HG03558 (cell line): ENCODE measurements at regions not wholly inside any gene's neighbourhood (a gene's known extent, or its start where the extent isn't known, plus 50 kb on each side); places are given as distances from the start of the nearest gene placed in this dataset.

Source experiments
- ATAC-seq: cut with Tn5 transposase; IDR thresholded peaks from one replicate; pipeline ENCODE4 v1.9.1; 2021; ENCODE audit warnings: moderate number of reproducible peaks; ENCODE audit not compliant: unreplicated experiment; ENCODE audit errors: extremely low read depth

DNA sequence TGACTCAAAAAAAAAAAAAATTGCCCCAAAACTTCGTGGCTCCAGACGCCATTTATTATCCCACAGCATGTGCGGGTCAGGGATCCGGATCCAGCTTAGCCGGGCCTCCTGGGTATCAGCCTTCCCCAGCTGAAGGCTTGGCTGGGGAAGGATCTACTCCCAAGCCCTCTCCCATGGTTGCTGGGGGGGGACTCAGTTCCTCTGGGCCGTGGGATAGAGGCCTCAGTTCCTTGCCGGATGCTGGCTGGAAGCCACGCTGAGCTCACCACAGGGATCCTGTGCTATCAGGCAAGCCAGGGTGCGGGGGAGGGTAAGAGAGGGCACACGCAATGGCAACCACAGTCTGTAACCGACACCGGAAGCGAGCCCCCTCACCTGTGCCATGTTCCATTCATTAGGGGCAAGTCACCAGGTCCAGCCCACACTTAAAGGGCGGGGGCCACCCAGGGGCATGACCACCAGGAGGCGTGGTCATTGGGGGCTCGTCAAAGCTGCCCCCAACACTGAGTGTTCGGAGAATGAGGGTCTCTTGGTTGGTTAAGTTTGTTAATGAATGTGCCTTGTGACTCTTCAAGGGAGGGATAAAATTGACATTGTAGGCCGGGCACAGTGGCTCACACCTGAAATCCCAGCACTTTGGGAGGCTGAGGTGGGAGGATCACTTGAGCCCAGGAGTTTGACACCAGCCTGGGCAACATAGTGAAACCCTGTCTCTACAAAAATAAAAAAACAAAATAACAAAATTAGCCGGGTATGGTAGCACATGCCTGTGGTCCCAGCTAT is 210.0 kb upstream of the GSE1 start:
- no peak for ATAC-seq

DNA sequence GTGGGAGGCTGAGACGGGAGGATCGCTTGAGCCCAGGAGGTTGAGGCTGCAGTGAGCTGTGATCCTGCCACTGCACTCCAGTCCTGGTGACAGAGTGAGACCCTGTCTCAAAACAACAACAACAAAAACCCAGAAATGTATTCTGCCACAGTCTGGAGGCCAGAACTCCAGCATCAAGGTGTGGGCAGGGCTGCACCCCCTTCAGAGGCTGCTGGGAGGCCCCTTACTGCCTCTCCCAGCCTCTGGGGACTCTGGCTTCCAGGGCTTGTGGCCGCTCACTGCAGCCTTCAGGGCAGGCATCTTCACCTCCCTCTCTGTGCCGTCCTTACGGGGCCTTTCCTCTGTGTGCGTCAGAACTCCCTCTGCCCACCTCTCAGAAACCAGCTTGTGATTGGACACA is 209.4 kb upstream of the GSE1 start:
- no peak for ATAC-seq

DNA sequence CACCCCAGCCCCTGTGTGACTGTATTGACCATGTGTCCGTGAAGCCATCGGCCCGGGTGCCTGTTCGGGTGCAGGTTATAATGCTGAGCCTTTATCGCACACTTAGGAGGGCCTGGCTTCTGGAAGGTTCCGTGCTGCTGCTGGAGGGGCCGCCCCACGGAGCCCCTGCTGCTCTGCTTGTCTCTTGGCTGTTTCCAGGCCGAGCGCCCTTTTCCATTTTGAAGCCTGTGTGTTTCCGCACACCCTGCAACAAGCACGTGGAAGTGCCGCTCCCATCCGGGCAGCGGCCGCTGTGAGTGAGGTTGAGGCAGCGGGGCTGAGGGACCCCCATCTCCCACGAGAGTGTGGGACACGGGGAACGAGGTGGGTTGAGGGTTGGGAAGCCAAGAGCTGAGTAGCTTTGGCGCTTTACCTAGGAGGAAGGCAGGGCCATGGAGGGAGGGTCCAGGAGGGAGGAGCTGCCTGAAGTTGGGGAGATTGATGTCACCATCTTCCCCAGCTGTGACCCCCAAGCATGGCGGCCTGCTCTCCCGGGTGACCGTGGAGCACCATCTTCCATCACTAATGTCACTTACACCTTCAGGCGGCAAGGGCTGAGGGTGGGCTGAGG is 200.1 kb upstream of the GSE1 start:
- no peak for ATAC-seq

DNA sequence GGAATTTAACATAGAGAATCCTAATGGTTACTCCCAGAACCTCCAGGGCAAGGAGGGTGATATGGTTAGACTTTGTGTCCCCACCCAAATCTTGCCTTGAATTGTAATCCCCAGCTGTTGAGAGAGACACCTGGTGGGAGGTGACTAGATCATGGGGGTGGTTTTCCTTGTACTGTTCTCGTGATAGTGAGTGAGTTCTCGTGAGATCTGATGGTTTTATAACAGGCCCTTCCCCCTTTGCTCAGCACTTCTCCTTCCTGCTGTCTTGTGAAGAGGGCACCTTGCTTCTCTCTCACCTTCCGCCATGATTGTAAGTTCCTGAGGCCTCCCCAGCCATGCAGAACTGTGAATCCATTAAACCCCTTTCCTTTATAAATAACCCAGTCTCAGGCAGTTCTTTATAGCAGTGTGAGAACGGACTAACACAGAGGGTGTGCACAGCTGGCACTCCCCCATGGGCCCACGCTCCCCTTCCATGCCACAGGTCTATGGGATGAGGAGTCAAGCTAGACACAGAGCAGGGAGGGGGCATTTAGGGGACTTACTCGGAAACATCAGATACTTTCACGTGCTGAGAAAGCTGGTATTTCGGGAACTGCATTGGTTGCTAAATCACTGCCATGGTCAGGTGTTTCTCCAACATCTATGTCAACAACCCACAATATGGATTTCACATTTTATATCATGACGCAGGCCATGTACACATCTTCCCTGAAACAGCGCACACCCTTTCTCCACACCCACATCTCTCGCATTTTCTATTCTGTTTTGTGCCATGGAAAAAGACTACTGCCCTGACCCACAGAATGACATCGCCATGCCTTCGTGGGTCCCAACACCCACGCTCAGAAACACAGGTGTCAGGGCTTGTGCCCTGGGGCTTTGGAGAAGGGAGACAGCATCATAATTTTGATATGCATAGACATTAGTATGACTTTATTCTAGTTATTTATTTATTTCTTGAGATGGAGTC is 199.1 kb upstream of the GSE1 start:
- ATAC-seq, result no peak

DNA sequence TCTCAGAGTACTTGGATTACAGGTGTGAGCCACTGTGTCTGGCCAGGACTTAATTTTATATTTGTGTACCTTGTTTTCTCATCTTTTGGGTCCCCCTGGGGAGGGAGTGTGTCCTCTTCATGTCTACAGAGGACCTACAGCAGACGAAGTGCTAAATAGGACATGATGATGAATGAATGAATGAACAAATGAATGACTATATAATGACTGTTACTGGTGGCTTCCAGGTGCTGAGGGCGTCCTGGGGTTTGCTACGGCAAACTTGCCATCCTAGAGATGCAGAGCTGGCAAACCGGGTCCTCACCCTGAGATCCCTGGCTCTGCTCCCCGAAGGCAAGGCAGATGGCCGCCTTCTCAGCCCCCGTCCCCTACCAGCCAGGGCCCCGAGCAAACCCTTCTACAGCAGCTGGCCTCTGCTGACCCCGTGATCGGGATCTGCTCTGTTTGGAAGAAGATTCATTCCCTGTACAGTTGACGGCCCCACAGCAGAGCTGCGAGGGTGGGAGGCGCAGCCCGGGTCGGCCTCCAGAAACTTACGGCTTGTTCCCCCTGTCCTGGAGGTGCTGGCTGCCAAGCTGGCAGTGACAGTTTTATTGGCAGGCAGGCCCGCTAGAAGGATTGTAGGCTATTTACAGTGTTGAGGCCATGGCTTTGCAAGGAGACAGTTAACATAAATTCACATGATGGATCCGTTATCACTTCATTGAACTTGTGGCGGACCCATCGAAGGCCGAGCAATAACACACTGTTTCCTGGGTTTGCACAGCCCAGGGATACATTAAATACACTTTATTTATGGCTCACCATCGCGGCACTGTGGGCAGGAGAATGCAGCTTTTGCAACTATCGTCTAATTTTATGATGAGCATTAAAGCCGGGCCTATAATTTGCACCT is 197.7 kb upstream of the GSE1 start:
- ATAC-seq, result no peak

DNA sequence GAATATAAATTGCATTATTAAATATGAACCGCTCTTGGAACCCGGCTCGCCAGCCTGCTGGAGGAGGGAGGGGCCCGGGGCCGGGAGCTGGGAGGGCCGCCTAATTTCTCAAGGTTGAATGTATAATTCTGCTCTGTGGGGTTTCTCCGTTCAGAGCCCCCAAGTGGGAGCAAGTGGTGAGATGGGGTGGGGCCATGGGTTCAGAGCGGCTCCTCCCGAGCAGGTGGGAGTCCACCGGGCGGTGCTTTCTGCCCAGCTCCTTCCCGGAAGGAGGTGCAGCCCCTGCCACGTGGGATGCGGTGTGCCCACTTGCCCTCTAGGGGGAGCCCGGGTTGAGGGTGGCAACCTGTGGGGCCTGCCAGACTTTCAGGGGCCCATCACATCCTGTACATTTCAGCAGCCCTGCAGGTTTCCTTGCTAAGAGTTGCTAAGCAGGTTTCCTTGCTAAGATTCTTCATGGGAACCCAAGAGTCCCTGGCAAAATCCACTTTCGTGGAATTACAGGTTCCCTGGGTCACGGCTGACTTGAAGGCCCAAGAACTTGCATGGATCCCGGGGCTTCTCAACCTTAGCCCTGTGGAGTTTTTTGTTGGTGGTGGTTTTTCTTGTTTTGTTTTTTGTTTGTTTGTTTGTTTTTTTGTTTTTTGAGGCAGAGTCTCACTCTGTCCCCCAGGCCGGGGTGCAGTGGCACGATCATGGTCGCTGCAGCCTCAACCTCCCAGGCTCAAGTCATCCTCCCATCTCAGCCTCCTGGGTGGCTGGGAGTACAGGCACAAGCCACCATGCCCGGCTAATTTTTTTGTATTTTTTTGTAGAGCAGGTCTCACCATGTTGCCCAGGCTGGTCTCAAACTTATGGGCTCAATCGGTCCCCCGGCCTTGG is 196.7 kb upstream of the GSE1 start:
- no peak for ATAC-seq

DNA sequence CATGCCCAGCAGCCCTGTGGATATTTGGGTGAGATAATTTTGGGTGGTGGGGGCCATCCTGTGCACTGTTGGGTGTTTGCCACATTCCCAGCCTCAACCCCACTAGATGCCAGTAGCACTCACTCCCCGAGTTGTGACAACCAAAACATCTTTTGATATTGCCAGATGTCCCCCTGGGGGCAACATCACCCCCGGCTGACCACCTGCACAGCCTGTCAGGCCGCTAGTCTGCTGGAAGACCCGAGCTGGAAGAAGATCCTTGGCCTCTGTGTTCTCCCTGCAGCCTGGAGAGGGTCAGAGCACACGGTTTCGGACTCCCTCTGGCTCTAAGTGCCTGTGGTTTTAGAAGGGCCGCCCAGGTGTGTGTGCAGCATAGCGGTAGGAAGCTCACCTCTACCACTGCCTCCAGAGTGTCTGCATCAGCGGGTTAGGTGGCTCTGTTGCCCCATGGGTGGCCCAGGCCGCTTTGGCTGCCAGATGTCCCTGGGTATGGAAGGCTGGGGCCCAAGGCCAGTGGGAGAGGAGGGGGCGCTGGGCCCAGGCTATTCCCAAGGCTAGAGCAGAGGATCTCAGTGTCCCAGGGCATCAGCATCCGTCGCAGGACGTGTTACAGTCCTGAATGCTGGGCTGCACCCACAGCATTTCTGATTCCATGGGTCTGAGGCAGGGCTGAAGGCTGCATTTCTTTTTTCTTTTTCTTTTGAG is 195.8 kb upstream of the GSE1 start:
- no peak for ATAC-seq

DNA sequence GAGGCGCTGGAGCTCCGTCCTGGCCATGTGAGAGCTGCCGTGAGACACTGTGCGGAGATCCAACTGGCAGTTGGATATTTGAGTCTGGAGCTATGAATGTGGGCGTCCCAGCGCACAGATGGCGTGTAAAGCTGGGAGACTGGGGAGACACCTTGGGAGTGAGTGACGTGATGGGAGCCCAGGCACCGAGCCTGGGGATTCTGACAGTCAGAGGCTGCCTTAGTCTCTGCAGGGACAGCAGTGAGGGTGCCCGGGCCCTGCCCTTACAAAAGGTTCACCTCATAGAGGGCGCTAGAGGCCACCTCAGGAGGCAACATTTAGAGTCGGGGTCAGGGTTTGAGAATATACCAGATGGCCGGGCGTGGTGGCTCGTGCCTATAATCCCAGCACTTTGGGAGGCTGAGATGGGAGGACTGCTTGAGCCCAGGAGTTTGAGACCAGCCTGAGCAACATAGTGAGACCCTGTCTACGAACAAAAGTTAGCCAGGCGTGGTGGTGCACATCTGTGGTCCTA is 194.1 kb upstream of the GSE1 start:
- no peak for ATAC-seq

DNA sequence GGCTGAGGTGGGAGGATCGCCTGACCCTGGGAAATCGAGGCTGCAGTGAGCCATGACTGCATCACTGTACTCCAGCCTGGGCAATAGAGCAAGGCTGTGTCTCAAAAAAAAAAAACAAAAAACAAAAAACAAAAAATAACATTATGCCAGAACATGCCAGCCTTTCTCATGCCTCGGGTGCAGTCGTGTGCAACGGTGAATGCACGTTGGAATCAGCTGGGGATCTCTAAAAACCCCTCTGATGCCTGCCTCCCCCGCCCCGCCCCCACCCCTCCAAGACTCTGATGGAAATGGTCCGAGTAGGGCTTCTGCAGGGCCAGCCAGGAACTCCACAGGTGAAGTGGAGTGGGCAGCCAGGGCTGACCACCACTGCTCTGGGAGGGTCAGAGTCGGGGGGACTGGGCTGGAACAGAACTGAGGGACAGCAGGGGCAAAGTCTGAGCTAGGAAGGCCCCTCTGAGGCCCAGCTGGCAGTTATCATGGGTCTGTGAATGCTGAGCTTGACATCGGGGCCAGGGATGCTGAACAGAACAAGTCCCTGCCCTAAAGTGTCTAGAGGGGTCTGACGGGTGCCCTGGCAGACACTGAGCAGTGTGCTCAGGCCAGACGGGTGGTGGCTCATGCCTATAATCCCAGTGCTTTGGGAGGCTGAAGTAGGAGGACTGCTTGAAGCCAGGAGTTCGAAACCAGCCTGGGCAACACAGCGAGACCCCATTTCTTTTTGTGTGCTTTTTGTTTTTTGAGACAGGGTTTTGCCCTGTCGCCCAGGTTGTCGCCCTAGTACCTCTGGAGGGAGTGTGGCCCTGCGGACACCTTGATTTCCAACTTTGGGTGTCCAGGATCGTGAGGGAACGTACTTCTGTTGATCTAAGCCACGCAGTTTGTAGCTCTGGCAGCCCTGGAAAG is 193.4 kb upstream of the GSE1 start:
- ATAC-seq, result no peak

DNA sequence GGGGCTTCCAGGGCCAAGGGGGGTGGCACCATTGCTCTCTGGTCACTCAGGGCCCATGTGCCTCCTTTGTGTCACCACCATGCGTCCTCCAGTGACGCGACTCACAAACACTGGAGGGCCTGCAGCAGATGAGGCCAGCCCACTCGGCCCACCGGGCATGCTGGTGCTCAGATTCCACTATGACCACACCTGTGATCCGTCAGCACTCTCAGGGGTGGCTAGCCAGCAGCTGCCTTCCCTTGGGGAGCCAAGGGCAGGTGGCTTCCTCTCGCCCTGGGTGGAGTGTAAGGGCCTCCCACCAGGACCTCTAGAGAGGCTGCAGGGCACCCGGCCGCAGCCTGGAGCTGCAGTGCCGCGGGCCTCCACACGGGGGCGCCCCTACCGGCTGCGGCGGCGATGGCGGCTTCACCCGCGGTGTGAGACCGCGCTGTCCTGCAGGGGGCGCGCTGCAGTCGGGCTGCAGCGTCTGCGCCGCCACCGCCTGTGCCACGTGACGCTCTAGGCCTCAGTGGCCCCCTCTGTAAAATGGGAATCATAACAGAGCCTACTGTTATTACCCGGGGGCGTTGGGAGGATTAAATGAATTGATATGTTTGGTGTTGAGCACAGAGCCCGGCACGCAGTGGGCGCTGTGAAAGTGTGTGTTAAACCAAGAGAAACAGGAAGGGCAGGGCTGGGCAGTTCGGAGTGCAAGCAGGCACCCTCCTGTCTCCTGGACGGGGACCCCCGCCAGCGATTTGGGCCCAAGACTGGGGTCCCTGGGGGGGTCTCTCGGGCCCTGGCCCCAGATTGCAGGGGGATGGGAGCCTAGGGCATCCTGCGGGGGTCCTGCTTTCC is 192.4 kb upstream of the GSE1 start:
- no peak for ATAC-seq

DNA sequence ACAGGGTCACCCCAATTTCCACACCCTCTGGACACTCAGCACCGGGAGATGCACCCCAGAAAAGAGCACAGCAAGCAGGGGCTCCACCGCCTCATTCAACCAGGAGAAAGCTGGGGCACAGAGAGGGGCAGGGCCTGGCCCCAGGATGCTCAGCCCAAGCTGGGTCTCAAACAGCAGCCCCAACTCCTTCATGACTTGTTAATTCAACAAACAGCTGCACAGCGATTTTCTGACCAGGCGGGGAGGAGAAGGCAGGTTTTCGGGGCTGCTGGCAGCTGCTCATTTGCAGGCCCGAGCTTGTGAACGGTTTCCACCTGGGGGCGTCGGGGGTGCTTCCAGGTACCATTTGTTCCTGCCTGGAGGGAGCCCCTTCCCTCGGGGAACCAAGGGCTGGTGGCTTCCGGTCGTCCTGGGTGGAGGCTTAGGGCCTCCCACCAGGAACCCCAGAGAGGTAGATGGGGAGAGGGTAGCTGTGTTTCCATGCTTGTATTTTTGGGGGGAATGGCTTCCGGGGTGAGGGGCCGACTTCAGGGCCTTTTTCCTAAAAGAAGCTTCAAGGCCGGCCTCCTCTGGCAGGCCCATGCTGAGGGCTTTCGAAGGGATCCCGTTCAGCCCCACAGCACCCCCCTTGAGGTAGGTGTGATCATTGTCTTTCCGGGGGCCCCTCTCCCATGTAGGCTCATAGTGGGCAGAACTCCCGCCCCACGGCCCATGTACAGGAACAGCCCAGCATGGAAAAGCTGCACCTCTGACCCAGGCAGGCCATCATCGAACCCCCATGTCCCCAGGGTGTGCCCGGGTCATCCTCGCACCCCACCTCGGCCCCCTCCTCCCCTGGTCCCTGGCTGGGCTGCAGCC is 191.6 kb upstream of the GSE1 start:
- ATAC-seq, result no peak

DNA sequence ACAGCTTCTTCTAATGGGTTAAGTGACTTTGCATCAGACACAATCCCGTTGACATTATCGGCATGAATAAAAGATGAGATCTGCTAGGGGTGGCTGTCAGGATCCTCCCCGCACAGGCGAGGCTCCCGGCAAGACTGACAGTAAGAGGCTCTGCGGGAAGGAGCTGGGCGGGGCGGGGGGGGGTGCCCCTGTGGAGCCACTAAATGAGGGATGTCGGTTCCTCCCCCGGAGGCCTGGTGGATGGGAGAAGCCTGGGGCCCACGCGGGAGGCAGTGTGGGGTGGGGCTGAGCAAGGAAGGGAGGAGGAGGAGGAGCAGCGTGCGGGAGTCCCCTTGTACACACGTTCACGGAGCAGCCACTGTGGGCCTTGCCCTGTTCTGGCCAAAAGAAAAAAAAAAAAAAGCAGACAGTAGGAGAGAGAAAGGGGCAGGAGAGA is 190.9 kb upstream of the GSE1 start:
- ATAC-seq, result no peak

DNA sequence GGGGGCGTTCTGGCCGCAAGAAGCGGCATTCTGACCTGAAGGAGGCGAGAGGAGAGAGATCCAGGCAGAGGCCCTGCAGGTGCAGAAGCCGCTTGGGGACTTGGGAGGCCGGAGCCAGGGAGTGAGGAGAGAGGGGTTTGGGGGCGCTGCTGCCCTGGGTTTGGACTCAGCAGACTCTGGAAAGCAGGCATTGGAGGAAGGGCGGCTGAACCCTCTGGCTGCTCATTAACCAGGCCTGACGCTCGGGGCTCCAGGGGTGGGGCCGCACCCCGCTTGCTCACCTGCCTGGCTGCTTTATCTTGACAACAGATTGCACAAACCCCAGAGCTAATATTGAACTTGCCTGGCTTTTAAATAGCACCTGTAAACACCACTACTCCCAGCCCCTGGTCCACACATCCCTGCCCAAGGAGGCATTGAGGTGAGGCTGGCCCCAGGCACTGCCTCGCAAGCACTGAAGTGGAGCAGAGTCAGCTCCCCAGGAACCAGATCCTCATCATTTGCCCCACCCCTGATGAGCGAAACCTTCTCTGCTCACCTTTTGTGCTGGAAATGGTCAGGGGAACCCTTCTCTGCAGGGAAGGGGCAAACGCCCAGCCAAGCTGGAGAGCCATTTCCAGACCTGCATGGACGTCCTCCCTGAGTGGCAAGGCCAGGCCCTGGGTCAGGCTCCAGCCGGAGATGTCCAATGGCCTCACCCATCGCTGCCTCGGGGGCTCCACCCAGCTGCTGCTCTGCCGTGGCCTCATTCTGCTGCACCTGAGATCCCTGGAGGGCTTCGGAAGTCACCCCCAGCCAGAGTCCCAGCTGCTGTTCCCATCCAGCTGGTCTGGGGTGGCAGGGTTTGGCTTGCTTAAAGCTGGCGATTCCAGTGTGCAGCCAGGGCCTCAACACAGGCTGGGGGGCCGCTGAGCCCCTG is 190.2 kb upstream of the GSE1 start:
- no peak for ATAC-seq

DNA sequence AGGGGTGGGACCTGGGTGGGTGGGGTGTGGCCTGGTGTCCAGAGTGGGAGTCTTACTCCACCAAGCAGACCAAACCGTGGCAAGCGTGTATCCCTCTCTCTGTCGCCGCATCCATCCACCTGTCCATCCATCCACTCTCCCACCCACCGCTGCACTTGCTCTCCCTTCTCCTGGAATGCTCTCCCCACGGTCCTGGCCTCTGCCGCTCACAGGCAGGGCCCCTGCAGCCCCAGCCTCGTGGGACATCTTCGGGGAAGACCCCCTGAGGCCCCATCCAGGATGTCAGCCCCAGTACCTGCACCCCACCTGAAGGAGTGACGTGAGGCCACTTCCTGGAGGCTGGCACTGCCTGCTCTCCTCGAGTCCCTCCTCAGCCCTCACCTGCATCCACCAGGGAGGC is 189.5 kb upstream of the GSE1 start:
- ATAC-seq, result no peak
